HEK293 (cell line): ENCODE measurements at regions not wholly inside any gene's neighbourhood (a gene's known extent, or its start where the extent isn't known, plus 50 kb on each side); places are given as distances from the start of the nearest gene placed in this dataset.

ENCODE experiments used
- CTCF ChIA-PET: fragments of 350-600 bp; formaldehyde crosslinking; extraction: SDS; loops from one replicate; lab custom pipeline; 2021; ENCODE audit warnings: antibody characterized with exemption; lab: Yijun Ruan, JAX
- POLR2A ChIA-PET: fragments of 300-600 bp; formaldehyde crosslinking; extraction: SDS; loops from one replicate; lab custom pipeline; 2020; ENCODE audit warnings: antibody characterized with exemption, inconsistent platforms; lab: Yijun Ruan, JAX
- H3K27ac ChIP-seq: fragments of 200-500 bp; sonication (Bioruptor generic); 2 replicates; pipeline ENCODE4 v1.5.1; 2014; ENCODE audit warnings: low read depth, low read length, control low read depth, inconsistent platforms; ENCODE audit errors: extremely low read depth
- H3K36me3 ChIP-seq, 2 experiments: fragments of 200-500 bp in 1 of 2; sonication (Bioruptor generic) in 1 of 2; 1 replicate in 1 of 2; 2 replicates in 1 of 2; pipeline ENCODE4 v1.5.1; 2014 to 2017; ENCODE audit warnings: inconsistent platforms in 2 of 2, low read length in 2 of 2; ENCODE audit not compliant: control insufficient read depth in 2 of 2, insufficient read depth in 1 of 2
- H3K4me1 ChIP-seq: fragments of 200-500 bp; sonication (Bioruptor generic); 2 replicates; pipeline ENCODE4 v1.5.1; 2014; ENCODE audit warnings: mild to moderate bottlenecking, low read length, inconsistent platforms; ENCODE audit not compliant: control insufficient read depth, insufficient read depth
- H3K4me3 ChIP-seq: 2 replicates; pipeline ENCODE4 v1.5.1; 2011; ENCODE audit warnings: low read depth, mild to moderate bottlenecking, control low read depth, low read length, moderate library complexity
- H3K9me3 ChIP-seq: fragments of 200-500 bp; sonication (Bioruptor generic); 2 replicates; pipeline ENCODE4 v1.5.1; 2014; ENCODE audit warnings: low read depth, low read length, inconsistent platforms; ENCODE audit not compliant: control insufficient read depth, insufficient read depth
- HOXD13 ChIP-seq: sonication (generic); formaldehyde crosslinking; IDR thresholded peaks from 2 replicates; pipeline ENCODE4 v1.8.0; 2022; ENCODE audit warnings: missing genetic modification reagents, borderline replicate concordance
- KLF9 ChIP-seq: fragments of 450-650 bp; formaldehyde crosslinking; IDR thresholded peaks from 2 replicates; pipeline ENCODE4 v1.5.1; 2016; ENCODE audit warnings: missing biosample characterization, missing genetic modification characterization, low read depth
- PBX3 ChIP-seq: sonication (generic); formaldehyde crosslinking; IDR thresholded peaks from 2 replicates; pipeline ENCODE4 v1.8.1; 2022; ENCODE audit warnings: mild to moderate bottlenecking, moderate library complexity, missing genetic modification reagents
- PRDM2 ChIP-seq: fragments of 450-650 bp; formaldehyde crosslinking; IDR thresholded peaks from 2 replicates; pipeline ENCODE4 v1.5.1; 2016; ENCODE audit warnings: missing biosample characterization, missing genetic modification characterization, borderline replicate concordance
- ZBTB20 ChIP-seq: fragments of 450-650 bp; formaldehyde crosslinking; IDR thresholded peaks from 2 replicates; pipeline ENCODE4 v1.5.1; 2016; ENCODE audit warnings: missing biosample characterization, missing genetic modification characterization
- ZBTB26 ChIP-seq: fragments of 450-650 bp; formaldehyde crosslinking; optimal IDR thresholded peaks from 2 replicates; pipeline ENCODE3; 2016; ENCODE audit warnings: missing biosample characterization, mild to moderate bottlenecking, missing genetic modification characterization
- ZEB2 ChIP-seq: fragments of 450-650 bp; formaldehyde crosslinking; IDR thresholded peaks from 2 replicates; pipeline ENCODE4 v1.5.1; 2016; ENCODE audit warnings: missing biosample characterization, missing genetic modification characterization
- ZFP69B ChIP-seq: fragments of 450-650 bp; formaldehyde crosslinking; IDR thresholded peaks from 2 replicates; pipeline ENCODE4 v1.5.1; 2016; ENCODE audit warnings: missing biosample characterization, missing genetic modification characterization
- ZNF121 ChIP-seq: fragments of 450-650 bp; formaldehyde crosslinking; IDR thresholded peaks from 2 replicates; pipeline ENCODE4 v1.5.1; 2016; ENCODE audit warnings: missing biosample characterization, missing genetic modification characterization
- ZNF148 ChIP-seq: fragments of 450-650 bp; formaldehyde crosslinking; IDR thresholded peaks from 2 replicates; pipeline ENCODE4 v1.5.0; 2017; ENCODE audit warnings: missing biosample characterization, missing genetic modification characterization, borderline replicate concordance
- ZNF18 ChIP-seq: fragments of 450-650 bp; formaldehyde crosslinking; IDR thresholded peaks from 2 replicates; pipeline ENCODE4 v1.5.1; 2016; ENCODE audit warnings: missing biosample characterization, missing genetic modification characterization
- ZNF211 ChIP-seq: fragments of 450-650 bp; formaldehyde crosslinking; IDR thresholded peaks from 2 replicates; pipeline ENCODE4 v1.5.1; 2016; ENCODE audit warnings: low read depth, missing biosample characterization, missing genetic modification characterization
- ZNF214 ChIP-seq: fragments of 450-650 bp; formaldehyde crosslinking; IDR thresholded peaks from 2 replicates; pipeline ENCODE4 v1.5.1; 2017; ENCODE audit warnings: missing biosample characterization, mild to moderate bottlenecking, missing genetic modification characterization, borderline replicate concordance
- ZNF23 ChIP-seq: fragments of 450-650 bp; formaldehyde crosslinking; IDR thresholded peaks from 2 replicates; pipeline ENCODE4 v1.5.1; 2016; ENCODE audit warnings: missing biosample characterization, missing genetic modification characterization, borderline replicate concordance
- ZNF560 ChIP-seq: fragments of 450-650 bp; formaldehyde crosslinking; IDR thresholded peaks from 2 replicates; pipeline ENCODE4 v1.5.1; 2017; ENCODE audit warnings: missing biosample characterization, missing genetic modification characterization, borderline replicate concordance
- ZNF571 ChIP-seq: fragments of 450-650 bp; formaldehyde crosslinking; IDR thresholded peaks from 2 replicates; pipeline ENCODE4 v1.5.0; 2017; ENCODE audit warnings: missing biosample characterization, missing genetic modification characterization

- ChIA-PET POLR2A (interaction anchor here (0.7 kb wide), 1 partner anchor 21 kb away, joined by 3 read pairs; no protein-coding TSS in a partner anchor), CTCF (interaction anchor here (0.6 to 0.7 kb wide), 2 partner anchors 12 to 183 kb away, joined by 3 read pairs; no protein-coding TSS in a partner anchor)
- Histone ChIP-seq H3K36me3 (no peaks in the 10 kb centered on the region), H3K27ac (no peak overlapping the region), H3K4me1 (no peaks in the 10 kb centered on the region), H3K4me3 (no peak overlapping the region), H3K9me3 (no peaks in the 10 kb centered on the region)
- TF ChIP-seq HOXD13 (CRISPR knock-in tag) (no peak), PBX3 (CRISPR knock-in tag) (no peak), PRDM2 (no peak)
Observed at GRCh38 chr22:22986008-22986407, 84.3 kb upstream of the GNAZ start.

- no peaks in the 10 kb centered on the region for H3K36me3 ChIP-seq
- H3K9me3 ChIP-seq, result no peaks in the 10 kb centered on the region
- ChIA-PET CTCF (interaction anchor here (0.6 kb wide), 1 partner anchor 11 kb away, joined by 3 read pairs; no protein-coding TSS in a partner anchor), POLR2A (interaction anchor here (0.7 kb wide), 1 partner anchor 21 kb away, joined by 3 read pairs; no protein-coding TSS in a partner anchor)
- H3K4me3 ChIP-seq, result no peak overlapping the region
- no peak for TF ChIP-seq ZEB2 (tag by site-specific recombination)
- TF ChIP-seq ZNF214 (tag by site-specific recombination), result no peak
- no peak for TF ChIP-seq ZBTB26 (tag by site-specific recombination)
- TF ChIP-seq ZNF148, result no peak
- no peak for TF ChIP-seq ZNF560 (tag by site-specific recombination)
- no peak for TF ChIP-seq ZFP69B (tag by site-specific recombination)
- TF ChIP-seq ZNF18, result no peak
- no peak for TF ChIP-seq ZNF571
- TF ChIP-seq ZNF23 (tag by site-specific recombination), result no peak
- no peak for TF ChIP-seq ZNF121 (tag by site-specific recombination)
- no peak for TF ChIP-seq KLF9 (tag by site-specific recombination)
- no peak for TF ChIP-seq ZNF211 (tag by site-specific recombination)
- no peak for TF ChIP-seq ZBTB20 (tag by site-specific recombination)
- no peaks in the 10 kb centered on the region for H3K4me1 ChIP-seq
- no peak overlapping the region for H3K27ac ChIP-seq
Observed at GRCh38 chr22:22986640-22987039, 83.7 kb upstream of the GNAZ start.
